ENCODE measurements at regions not wholly inside any gene's neighbourhood (a gene's known extent, or its start where the extent isn't known, plus 50 kb on each side); places are given as distances from the start of the nearest gene placed in this dataset.

GRCh38 chr5:87121304-87122150 is 146.2 kb upstream of the RASA1 start:
- H3K4me3 ChIP-seq (ENCODE audit: low read depth, low read length), result no peak overlapping the region
- no peak for TF ChIP-seq CTCF (IDR thresholded peaks at IDR 0.05; ENCODE audit: insufficient read depth, low read depth, low read length)
- peak; percentile 81 for DNase-seq (ENCODE audit: low read depth)

DNA sequence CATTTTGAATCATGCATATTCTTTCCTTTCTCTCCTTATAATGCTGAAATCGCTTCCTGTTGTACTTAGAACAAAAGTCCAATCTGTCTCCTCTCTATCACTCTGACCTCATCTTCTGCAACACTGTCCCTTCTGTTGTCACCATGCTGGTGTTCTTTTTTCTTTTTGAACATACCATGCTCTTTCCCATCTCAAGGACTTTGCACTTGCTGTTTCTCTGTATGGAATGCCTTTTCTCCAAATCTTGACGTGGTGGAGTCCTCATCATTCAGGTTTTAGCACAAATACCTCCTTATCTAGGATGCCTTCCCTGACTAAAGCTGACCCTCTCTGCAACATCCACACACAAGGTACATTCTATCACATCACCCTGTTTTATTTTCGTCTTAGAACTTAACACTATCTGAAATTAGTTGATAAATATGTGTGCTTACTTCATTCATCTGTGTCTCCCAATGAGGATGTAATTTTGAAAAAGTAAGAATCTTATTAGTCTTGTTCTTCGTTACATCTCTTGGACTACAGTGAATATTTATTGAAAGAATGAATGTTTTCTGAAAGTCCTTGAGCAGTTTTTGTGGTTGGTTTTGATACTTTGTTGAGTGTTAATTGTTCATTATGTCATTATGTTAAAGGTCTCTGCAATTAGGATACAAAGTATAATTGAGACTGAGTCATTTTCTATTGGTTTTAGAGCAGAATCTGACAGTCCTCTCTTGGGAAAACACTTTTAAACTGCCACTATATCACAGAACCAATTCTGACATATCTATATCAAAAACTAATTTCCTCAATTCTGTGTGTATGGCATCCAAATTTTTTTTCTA is 145.3 kb upstream of the RASA1 start:
- TF ChIP-seq CTCF (IDR thresholded peaks at IDR 0.05; ENCODE audit: insufficient read depth, low read depth, low read length), result no peak
- DNase-seq (ENCODE audit: low read depth), result no peak
- H3K4me3 ChIP-seq (ENCODE audit: low read depth, low read length), result no peak overlapping the region

DNA sequence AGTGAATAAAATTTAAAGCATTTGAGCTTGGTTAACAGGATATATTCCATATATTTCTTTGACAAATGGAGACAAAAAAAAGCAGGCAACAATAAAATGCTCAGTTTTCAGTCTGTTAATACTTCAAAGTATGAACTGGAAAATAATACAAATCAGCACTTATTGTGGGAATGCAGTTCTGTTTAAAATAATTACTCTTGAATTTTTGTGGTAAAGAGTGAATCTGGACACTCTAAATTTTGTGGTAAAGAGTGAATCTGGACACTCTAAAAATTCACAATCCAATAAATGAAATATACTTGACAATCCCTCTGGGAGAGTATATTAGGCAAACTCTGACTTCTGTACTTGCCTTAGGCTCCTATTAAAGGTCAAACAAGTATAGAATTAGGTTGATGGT is 141.9 kb upstream of the RASA1 start:
- no peak for TF ChIP-seq CTCF (IDR thresholded peaks at IDR 0.05; ENCODE audit: insufficient read depth, low read depth, low read length)
- H3K4me3 ChIP-seq (ENCODE audit: low read depth, low read length), result no peak overlapping the region
- DNase-seq (ENCODE audit: low read depth), result no peak

GRCh38 chr5:87126869-87127268 is 140.8 kb upstream of the RASA1 start:
- no peak for TF ChIP-seq CTCF (IDR thresholded peaks at IDR 0.05; ENCODE audit: insufficient read depth, low read depth, low read length)
- no peak overlapping the region for H3K4me3 ChIP-seq (ENCODE audit: low read depth, low read length)
- DNase-seq (ENCODE audit: low read depth), result no peak

GRCh38 chr5:87127426-87127825 is 140.3 kb upstream of the RASA1 start:
- no peak for DNase-seq (ENCODE audit: low read depth)
- no peak for TF ChIP-seq CTCF (IDR thresholded peaks at IDR 0.05; ENCODE audit: insufficient read depth, low read depth, low read length)
- no peak overlapping the region for H3K4me3 ChIP-seq (ENCODE audit: low read depth, low read length)

GRCh38 chr5:87127956-87128687 is 139.6 kb upstream of the RASA1 start:
- DNase-seq (ENCODE audit: low read depth), result no peak
- no peak for TF ChIP-seq CTCF (IDR thresholded peaks at IDR 0.05; ENCODE audit: insufficient read depth, low read depth, low read length)
- no peak overlapping the region for H3K4me3 ChIP-seq (ENCODE audit: low read depth, low read length)

All from fibroblast of villous mesenchyme (primary cell).